ENCODE measurements at regions not wholly inside any gene's neighbourhood (a gene's known extent, or its start where the extent isn't known, plus 50 kb on each side); places are given as distances from the start of the nearest gene placed in this dataset.
"Not testable (repeated sequence)": the region's sequence is repeated elsewhere in the genome, so short reads cannot be mapped to it uniquely, and the experiment has no call there.

DNA sequence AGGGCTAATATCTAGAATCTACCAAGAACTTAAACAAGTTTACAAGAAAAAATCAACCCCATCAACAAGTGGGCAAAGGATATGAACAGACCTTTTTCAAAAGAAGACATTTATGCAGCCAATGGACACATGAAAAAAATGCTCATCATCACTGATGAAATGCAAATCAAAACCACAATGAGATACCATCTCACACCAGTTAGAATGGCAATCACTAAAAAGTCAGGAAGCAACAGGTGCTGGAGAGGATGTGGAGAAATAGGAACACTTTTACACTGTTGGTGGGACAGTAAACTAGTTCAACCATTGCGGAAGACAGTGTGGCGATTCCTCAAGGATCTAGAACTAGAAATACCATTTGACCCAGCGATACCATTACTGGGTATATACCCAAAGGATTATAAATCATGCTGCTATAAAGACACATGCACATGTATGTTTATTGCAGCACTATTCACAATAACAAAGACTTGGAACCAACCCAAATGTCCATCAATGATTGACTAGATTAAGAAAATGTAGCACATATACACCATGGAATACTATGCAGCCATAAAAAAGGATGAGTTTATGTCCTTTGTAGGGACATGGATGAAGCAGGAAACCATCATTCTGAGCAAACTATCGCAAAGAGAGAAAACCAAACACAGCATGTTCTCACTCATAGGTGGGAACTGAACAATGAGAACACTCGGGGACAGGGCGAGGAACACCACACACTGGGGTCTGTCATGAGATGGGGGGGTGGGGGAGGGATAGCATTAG is 1267.9 kb upstream of the ZEB2 start:
- TF ChIP-seq, protein P1, sequence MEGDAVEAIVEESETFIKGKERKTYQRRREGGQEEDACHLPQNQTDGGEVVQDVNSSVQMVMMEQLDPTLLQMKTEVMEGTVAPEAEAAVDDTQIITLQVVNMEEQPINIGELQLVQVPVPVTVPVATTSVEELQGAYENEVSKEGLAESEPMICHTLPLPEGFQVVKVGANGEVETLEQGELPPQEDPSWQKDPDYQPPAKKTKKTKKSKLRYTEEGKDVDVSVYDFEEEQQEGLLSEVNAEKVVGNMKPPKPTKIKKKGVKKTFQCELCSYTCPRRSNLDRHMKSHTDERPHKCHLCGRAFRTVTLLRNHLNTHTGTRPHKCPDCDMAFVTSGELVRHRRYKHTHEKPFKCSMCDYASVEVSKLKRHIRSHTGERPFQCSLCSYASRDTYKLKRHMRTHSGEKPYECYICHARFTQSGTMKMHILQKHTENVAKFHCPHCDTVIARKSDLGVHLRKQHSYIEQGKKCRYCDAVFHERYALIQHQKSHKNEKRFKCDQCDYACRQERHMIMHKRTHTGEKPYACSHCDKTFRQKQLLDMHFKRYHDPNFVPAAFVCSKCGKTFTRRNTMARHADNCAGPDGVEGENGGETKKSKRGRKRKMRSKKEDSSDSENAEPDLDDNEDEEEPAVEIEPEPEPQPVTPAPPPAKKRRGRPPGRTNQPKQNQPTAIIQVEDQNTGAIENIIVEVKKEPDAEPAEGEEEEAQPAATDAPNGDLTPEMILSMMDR (IDR thresholded peaks at IDR 0.05) = not testable (repeated sequence)
- not testable (repeated sequence) for TF ChIP-seq POLR2AphosphoS5, POLR2A, EP300 (IDR thresholded peaks at IDR 0.05)

All from sigmoid colon (tissue), 4 donors.